ENCODE measurements at regions not wholly inside any gene's neighbourhood (a gene's known extent, or its start where the extent isn't known, plus 50 kb on each side); places are given as distances from the start of the nearest gene placed in this dataset.

DNA sequence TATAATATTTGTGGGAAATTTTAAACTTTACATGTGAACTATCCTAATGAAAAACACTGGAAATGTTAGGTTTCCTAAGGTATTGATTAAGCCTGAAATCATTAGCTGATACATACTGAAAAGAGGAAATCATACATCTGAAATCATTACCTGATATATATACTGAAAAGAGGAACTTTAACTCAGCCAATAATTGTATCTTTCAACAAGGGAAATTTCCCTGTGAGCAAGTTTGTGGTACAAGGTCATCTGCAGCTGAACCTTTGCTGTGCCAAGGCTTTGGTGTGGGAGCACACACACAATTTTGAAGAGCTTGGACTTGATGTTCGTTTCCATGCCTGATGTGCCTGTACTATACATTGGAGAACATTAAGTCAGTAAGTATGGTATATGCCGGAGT lies 131.9 kb upstream of the USP9X start:
- peaks cover 4% of the 10 kb centered on the region for H3K9me3 Mint-ChIP-seq
- H3K27ac Mint-ChIP-seq, result no peak overlapping the region
- DNase-seq (ENCODE audit: extremely low spot score, unreplicated experiment), result no peak
- no peaks in the 10 kb centered on the region for H3K4me1 Mint-ChIP-seq (ENCODE audit: unreplicated experiment)
- no peaks in the 10 kb centered on the region for H3K27me3 Mint-ChIP-seq
- no peak overlapping the region for H3K4me3 Mint-ChIP-seq
- no peaks in the 10 kb centered on the region for H3K36me3 Mint-ChIP-seq
- TF ChIP-seq, protein P1, sequence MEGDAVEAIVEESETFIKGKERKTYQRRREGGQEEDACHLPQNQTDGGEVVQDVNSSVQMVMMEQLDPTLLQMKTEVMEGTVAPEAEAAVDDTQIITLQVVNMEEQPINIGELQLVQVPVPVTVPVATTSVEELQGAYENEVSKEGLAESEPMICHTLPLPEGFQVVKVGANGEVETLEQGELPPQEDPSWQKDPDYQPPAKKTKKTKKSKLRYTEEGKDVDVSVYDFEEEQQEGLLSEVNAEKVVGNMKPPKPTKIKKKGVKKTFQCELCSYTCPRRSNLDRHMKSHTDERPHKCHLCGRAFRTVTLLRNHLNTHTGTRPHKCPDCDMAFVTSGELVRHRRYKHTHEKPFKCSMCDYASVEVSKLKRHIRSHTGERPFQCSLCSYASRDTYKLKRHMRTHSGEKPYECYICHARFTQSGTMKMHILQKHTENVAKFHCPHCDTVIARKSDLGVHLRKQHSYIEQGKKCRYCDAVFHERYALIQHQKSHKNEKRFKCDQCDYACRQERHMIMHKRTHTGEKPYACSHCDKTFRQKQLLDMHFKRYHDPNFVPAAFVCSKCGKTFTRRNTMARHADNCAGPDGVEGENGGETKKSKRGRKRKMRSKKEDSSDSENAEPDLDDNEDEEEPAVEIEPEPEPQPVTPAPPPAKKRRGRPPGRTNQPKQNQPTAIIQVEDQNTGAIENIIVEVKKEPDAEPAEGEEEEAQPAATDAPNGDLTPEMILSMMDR (conservative IDR thresholded peaks at IDR 0.05), result no peak

DNA sequence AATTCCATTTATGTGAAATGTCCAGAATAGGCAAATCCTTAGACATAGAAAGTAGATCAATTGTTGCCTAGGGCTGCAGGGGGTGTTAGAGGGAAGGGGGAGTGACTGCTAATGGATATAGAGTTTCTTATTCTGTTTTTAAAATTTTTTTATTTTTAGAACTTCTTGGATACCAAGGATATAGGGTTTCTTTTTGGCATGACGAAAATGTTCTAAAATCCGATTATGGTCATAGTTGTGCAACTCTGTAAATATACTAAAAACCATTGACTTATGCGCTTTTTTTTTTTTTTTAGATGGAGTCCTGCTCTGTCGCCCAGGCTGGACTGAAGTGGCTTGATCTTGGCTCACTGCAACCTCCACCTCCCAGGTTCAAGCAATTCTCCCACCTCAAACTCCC lies 125.2 kb upstream of the USP9X start:
- no peak for DNase-seq (ENCODE audit: extremely low spot score, unreplicated experiment)
- Mint-ChIP-seq H3K36me3 (no peaks in the 10 kb centered on the region), H3K9me3 (peaks cover 11% of the 10 kb centered on the region), H3K27ac (no peak overlapping the region), H3K27me3 (no peaks in the 10 kb centered on the region), H3K4me3 (no peak overlapping the region), H3K4me1 (ENCODE audit: unreplicated experiment) (no peaks in the 10 kb centered on the region)
- TF ChIP-seq, protein P1 (conservative IDR thresholded peaks at IDR 0.05), result no peak

DNA sequence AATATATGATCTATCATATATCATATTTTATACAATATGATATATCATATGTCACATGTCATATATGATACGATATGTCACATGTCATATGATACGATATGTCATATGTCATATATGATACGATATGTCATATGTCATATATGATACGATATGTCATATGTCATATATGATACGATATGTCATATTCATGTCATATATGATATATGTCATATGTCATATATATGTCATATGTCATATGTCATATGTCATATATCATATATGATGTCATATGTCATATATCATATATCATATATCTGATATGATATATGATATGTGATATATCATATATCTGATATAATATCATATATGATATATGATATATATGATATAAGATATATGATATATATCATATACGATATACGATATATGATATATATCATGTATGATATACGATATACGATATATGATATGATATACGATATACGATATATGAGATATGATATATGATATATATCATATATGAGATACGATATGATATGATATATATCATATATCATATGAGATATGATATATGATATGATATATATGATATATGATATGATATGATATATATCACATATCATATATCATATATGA lies 122.3 kb upstream of the USP9X start:
- no peak for DNase-seq (ENCODE audit: extremely low spot score, unreplicated experiment)
- Mint-ChIP-seq H3K4me3 (no peak overlapping the region), H3K9me3 (peaks cover 12% of the 10 kb centered on the region), H3K27me3 (no peaks in the 10 kb centered on the region), H3K27ac (no peak overlapping the region), H3K4me1 (ENCODE audit: unreplicated experiment) (no peaks in the 10 kb centered on the region), H3K36me3 (no peaks in the 10 kb centered on the region)
- TF ChIP-seq, protein P1 (conservative IDR thresholded peaks at IDR 0.05), result no peak

DNA sequence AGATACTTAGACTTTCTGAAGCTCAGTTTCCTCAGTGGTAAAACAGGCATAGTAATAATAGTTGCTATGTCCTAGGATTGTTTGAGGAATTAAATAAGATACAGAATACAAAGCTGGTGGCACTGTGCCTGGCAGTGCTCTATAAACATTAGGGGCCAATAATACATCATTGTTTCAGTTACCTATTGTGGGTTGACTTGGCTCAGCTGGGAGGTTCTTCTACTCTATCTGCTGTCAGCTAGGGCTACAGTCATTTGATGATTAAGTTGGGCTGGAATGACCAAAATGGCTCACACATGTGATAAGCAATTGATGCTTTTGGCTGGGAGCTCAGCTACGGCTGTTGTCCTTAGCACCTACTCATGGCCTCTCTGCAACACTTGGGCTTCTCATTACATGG lies 121.2 kb upstream of the USP9X start:
- no peak overlapping the region for H3K4me3 Mint-ChIP-seq
- peaks cover 15% of the 10 kb centered on the region for H3K9me3 Mint-ChIP-seq
- no peak for DNase-seq (ENCODE audit: extremely low spot score, unreplicated experiment)
- TF ChIP-seq, protein P1 (conservative IDR thresholded peaks at IDR 0.05), result no peak
- no peaks in the 10 kb centered on the region for H3K36me3 Mint-ChIP-seq
- no peak overlapping the region for H3K27ac Mint-ChIP-seq
- H3K27me3 Mint-ChIP-seq, result no peaks in the 10 kb centered on the region
- H3K4me1 Mint-ChIP-seq (ENCODE audit: unreplicated experiment), result no peaks in the 10 kb centered on the region

DNA sequence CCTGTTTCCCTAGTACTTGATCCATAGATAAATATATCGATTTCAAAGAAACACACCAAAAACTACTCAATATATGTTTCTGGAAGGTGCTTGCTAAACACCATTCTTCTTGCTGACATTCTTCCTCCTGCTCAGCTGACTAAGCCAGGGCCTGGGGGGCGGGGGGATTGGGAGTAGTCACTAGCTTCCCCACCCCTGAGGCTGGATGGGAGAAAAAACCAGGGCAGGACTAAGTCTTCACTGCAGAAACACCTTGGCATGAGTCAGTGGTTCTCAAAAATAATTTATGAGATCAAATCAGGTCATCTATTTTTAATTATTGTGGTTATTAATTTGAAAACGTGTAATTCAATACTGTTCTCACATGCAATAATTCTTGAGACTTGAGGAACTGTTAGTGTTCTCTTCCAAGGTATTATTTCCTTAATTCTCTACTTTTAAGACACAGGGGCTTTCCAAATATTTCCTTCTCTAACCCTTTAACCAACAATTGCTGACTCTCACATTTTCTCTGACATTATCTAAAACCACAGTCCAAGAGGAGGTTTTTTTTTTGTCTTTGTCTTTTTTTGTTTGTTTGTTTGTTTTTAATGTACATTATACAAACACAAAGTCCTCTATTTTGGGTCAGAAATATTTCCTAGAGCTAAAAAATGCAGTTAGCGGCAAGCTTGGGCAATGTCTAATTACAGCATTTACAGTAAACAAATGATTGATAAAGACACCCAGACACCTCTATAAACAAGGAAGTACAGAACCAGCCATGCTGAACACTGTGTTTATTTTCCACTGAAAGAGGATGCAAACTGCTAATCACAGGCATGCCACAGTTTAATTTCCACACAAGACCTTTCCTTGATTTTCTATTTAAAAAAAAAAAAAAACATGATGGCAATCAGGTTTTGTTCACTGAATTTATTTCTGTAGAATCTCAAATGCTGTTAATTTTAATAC lies 120.3 kb upstream of the USP9X start:
- TF ChIP-seq, protein P1 (conservative IDR thresholded peaks at IDR 0.05), result no peak
- Mint-ChIP-seq H3K9me3 (peaks cover 17% of the 10 kb centered on the region), H3K27me3 (no peaks in the 10 kb centered on the region), H3K4me3 (no peak overlapping the region), H3K4me1 (ENCODE audit: unreplicated experiment) (no peaks in the 10 kb centered on the region), H3K27ac (no peak overlapping the region), H3K36me3 (no peaks in the 10 kb centered on the region)
- no peak for DNase-seq (ENCODE audit: extremely low spot score, unreplicated experiment)

Data from type B pancreatic cell (in vitro differentiated cells).